GM12878 (cell line): ENCODE measurements at regions not wholly inside any gene's neighbourhood (a gene's known extent, or its start where the extent isn't known, plus 50 kb on each side); places are given as distances from the start of the nearest gene placed in this dataset.

ENCODE experiments used
- ATAC-seq: fragments of 200-7000 bp; cut with Tn5 transposase; 3 replicates; pipeline ENCODE4 v1.9.1; 2020; ENCODE audit warnings: mild to moderate bottlenecking, moderate library complexity
- BruUV-seq: library from RNA; stranded (reverse); fragments of 400-500 nt; replicated peaks from 2 replicates; lab custom pipeline; 2021; lab: Mats Ljungman, UMichigan
- CTCF ChIA-PET: fragments of 300-600 bp; sonication (Branson Sonifier 250); formaldehyde crosslinking; extraction: SDS; loops from one replicate; lab custom pipeline; 2021; ENCODE audit warnings: inconsistent platforms; lab: Yijun Ruan, JAX
- POLR2A ChIA-PET: fragments of 350-600 bp; formaldehyde crosslinking; extraction: SDS; loops from one replicate; lab custom pipeline; 2021; ENCODE audit warnings: inconsistent platforms; lab: Charles Lee
- RAD21 ChIA-PET: fragments of 300-600 bp; sonication (Branson Sonifier 250); formaldehyde crosslinking; loops from one replicate; lab custom pipeline; 2023; ENCODE audit warnings: antibody characterized with exemption; ENCODE audit not compliant: unreplicated experiment; lab: Charles Lee
- SMC1A ChIA-PET: fragments of 300-600 bp; sonication (Branson Sonifier 250); formaldehyde crosslinking; loops from one replicate; lab custom pipeline; 2023; ENCODE audit not compliant: unreplicated experiment, uncharacterized antibody; lab: Charles Lee
- DNase-seq: peaks from one replicate; pipeline ENCODE4 v3.0.0-alpha.2; 2011; ENCODE audit warnings: low read depth, low spot score
- FAIRE-seq: peaks from 3 replicates; lab custom pipeline; 2011; peaks lifted over from hg19 to GRCh38; lab: Jason Lieb, UNC
- H2AFZ ChIP-seq: 2 replicates; pipeline ENCODE4 v1.6.0; 2011; ENCODE audit warnings: low read depth, low read length, control low read depth; ENCODE audit not compliant: control insufficient read depth
- H3K27ac ChIP-seq: 2 replicates; pipeline ENCODE4 v1.5.1; 2011; ENCODE audit warnings: control low read depth; ENCODE audit not compliant: control insufficient read depth, insufficient read depth
- H3K27me3 ChIP-seq, 2 experiments: replicated peaks in 1 of 2; 2 replicates each; pipeline versions ENCODE4 v1.6.0 to v1.6.1; 2011; ENCODE audit warnings: low read length in 1 of 2; ENCODE audit not compliant: control insufficient read depth in 2 of 2, insufficient read depth in 2 of 2
- H3K36me3 ChIP-seq, 2 experiments: 2 replicates each; pipeline ENCODE4 v1.5.1; 2011; ENCODE audit warnings: low read length in 1 of 2; ENCODE audit not compliant: control insufficient read depth in 2 of 2, insufficient read depth in 2 of 2
- H3K4me1 ChIP-seq: 2 replicates; pipeline ENCODE4 v1.6.1; 2011; ENCODE audit warnings: mild to moderate bottlenecking, low read length, moderate library complexity, mixed read lengths; ENCODE audit not compliant: control insufficient read depth, insufficient read depth
- H3K4me2 ChIP-seq: 2 replicates; pipeline ENCODE4 v1.6.0; 2011; ENCODE audit warnings: control low read depth; ENCODE audit not compliant: control insufficient read depth, insufficient read depth
- H3K4me3 ChIP-seq: fragments of 200-600 bp; sonication (generic); 2 replicates; pipeline ENCODE4 v1.5.1; 2016
- H3K79me2 ChIP-seq: 2 replicates; pipeline ENCODE4 v1.6.0; 2011; ENCODE audit warnings: low read length; ENCODE audit not compliant: control insufficient read depth, insufficient read depth
- H3K9ac ChIP-seq: 2 replicates; pipeline ENCODE4 v1.8.0; 2011; ENCODE audit warnings: low read length, control low read depth, mixed read lengths; ENCODE audit not compliant: control insufficient read depth, insufficient read depth
- H3K9me3 ChIP-seq: replicated peaks from 3 replicates; pipeline ENCODE4 v1.5.1; 2011; ENCODE audit warnings: mild to moderate bottlenecking, low read length; ENCODE audit not compliant: control insufficient read depth, insufficient read depth
- H4K20me1 ChIP-seq: 2 replicates; pipeline ENCODE4 v1.6.0; 2011; ENCODE audit not compliant: control insufficient read depth, insufficient read depth
- BACH1 ChIP-seq: fragments of 450-650 bp; IDR thresholded peaks from 2 replicates; pipeline ENCODE4 v1.6.1; 2017; ENCODE audit warnings: mild to moderate bottlenecking, borderline replicate concordance
- HDGF ChIP-seq: fragments of 450-650 bp; IDR thresholded peaks from 2 replicates; pipeline ENCODE4 v1.6.1; 2016; ENCODE audit warnings: antibody characterized with exemption
- MYC ChIP-seq: IDR thresholded peaks from 2 replicates; pipeline ENCODE4 v1.6.1; 2011; ENCODE audit warnings: mild to moderate bottlenecking, low read length, moderate library complexity, inconsistent platforms; ENCODE audit not compliant: insufficient read depth, insufficient replicate concordance, insufficient read length, severe bottlenecking
- NBN ChIP-seq: fragments of 450-650 bp; IDR thresholded peaks from 2 replicates; pipeline ENCODE4 v1.6.1; 2016
- NR2C1 ChIP-seq: fragments of 450-650 bp; IDR thresholded peaks from 2 replicates; pipeline ENCODE4 v1.6.1; 2017; ENCODE audit warnings: antibody characterized with exemption, mild to moderate bottlenecking, moderate library complexity
- RAD51 ChIP-seq: fragments of 450-650 bp; IDR thresholded peaks from 2 replicates; pipeline ENCODE4 v1.6.1; 2016; ENCODE audit warnings: moderate library complexity, mild to moderate bottlenecking, inconsistent platforms
- SIX5 ChIP-seq: IDR thresholded peaks from 2 replicates; pipeline ENCODE4 v1.6.1; 2011; ENCODE audit warnings: mild to moderate bottlenecking, low read depth, low read length, moderate library complexity; ENCODE audit not compliant: severe bottlenecking
- SMAD1 ChIP-seq: fragments of 450-650 bp; IDR thresholded peaks from 2 replicates; pipeline ENCODE4 v1.6.1; 2018; ENCODE audit warnings: mild to moderate bottlenecking, low read depth; ENCODE audit not compliant: partially characterized antibody
- TCF7 ChIP-seq: IDR thresholded peaks from 2 replicates; pipeline ENCODE4 v1.6.1; 2014; ENCODE audit warnings: antibody characterized with exemption, borderline replicate concordance
- ZBED1 ChIP-seq: IDR thresholded peaks from 2 replicates; pipeline ENCODE4 v1.6.1; 2016; ENCODE audit warnings: borderline replicate concordance
- ZSCAN29 ChIP-seq: fragments of 450-650 bp; IDR thresholded peaks from 2 replicates; pipeline ENCODE4 v1.6.1; 2017; ENCODE audit warnings: mild to moderate bottlenecking, moderate library complexity
- WGBS: methylation state at CpG from one replicate; pipeline ENCODE4 v1.1.6; 2016; ENCODE audit warnings: low lambda C conversion rate; ENCODE audit not compliant: insufficient replicate concordance, insufficient coverage; ENCODE audit errors: missing lambda C conversion rate; 5-methylcytosine and 5-hydroxymethylcytosine counted together
- in situ Hi-C: fragments of 300-500 bp; cut with MboI; formaldehyde crosslinking; loops from 9 replicates; pipeline ENCODE4 v1.14.3; 2018; ENCODE audit warnings: mixed read lengths
- intact Hi-C: fragments of 100-400 bp; cut with micrococcal nuclease; formaldehyde crosslinking; loops from one replicate; pipeline ENCODE4 v1.14.2; 2022; ENCODE audit not compliant: unreplicated experiment
- TF ChIP-seq, protein P1 (sequence below): fragments of 150-350 bp; IDR thresholded peaks from 2 replicates; pipeline ENCODE4 v1.6.1; 2014; ENCODE audit warnings: mild to moderate bottlenecking, low read depth, low read length
- TF ChIP-seq, protein P2 (sequence below): IDR thresholded peaks from 2 replicates; pipeline ENCODE4 v1.6.1; 2011; ENCODE audit warnings: borderline replicate concordance, low read depth, mild to moderate bottlenecking, moderate library complexity, mixed read lengths, low read length; ENCODE audit not compliant: insufficient read depth; ENCODE audit errors: extremely low read length
- TF ChIP-seq, protein P3 (sequence below): fragments of 450-650 bp; formaldehyde crosslinking; IDR thresholded peaks from 2 replicates; pipeline ENCODE4 v1.5.0; 2022; ENCODE audit warnings: mild to moderate bottlenecking, missing genetic modification characterization

DNA sequence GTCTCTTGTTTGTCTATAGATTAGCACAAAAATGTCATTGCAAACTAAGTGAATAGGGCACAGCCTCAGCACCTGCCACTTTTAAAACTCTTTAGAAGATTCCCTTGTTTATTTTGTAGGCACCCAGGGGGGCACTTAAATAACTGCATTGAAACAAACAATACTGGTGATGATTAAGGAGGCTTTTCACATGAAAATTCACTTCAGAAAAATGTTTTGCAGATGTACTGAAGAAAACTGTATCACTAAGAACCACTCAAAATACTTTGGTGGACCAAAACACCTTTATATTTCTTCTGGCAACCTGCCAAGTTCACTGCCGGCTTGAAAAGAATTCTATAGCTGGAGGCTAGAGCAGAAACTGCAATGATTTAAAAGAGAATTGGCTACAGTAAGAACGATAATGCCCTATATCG is 281.5 kb downstream of the TOX3 start:
- TF ChIP-seq TCF7 (no peak), NBN (no peak), ZSCAN29 (no peak), NR2C1 (no peak), MYC (no peak), ZBED1 (no peak), HDGF (no peak), SMAD1 (no peak), BACH1 (no peak), SIX5 (no peak), RAD51 (no peak)
- TF ChIP-seq, protein P1, sequence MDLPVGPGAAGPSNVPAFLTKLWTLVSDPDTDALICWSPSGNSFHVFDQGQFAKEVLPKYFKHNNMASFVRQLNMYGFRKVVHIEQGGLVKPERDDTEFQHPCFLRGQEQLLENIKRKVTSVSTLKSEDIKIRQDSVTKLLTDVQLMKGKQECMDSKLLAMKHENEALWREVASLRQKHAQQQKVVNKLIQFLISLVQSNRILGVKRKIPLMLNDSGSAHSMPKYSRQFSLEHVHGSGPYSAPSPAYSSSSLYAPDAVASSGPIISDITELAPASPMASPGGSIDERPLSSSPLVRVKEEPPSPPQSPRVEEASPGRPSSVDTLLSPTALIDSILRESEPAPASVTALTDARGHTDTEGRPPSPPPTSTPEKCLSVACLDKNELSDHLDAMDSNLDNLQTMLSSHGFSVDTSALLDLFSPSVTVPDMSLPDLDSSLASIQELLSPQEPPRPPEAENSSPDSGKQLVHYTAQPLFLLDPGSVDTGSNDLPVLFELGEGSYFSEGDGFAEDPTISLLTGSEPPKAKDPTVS = no peak
- TF ChIP-seq, protein P2, sequence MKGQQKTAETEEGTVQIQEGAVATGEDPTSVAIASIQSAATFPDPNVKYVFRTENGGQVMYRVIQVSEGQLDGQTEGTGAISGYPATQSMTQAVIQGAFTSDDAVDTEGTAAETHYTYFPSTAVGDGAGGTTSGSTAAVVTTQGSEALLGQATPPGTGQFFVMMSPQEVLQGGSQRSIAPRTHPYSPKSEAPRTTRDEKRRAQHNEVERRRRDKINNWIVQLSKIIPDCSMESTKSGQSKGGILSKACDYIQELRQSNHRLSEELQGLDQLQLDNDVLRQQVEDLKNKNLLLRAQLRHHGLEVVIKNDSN = no peak
- TF ChIP-seq, protein P3, sequence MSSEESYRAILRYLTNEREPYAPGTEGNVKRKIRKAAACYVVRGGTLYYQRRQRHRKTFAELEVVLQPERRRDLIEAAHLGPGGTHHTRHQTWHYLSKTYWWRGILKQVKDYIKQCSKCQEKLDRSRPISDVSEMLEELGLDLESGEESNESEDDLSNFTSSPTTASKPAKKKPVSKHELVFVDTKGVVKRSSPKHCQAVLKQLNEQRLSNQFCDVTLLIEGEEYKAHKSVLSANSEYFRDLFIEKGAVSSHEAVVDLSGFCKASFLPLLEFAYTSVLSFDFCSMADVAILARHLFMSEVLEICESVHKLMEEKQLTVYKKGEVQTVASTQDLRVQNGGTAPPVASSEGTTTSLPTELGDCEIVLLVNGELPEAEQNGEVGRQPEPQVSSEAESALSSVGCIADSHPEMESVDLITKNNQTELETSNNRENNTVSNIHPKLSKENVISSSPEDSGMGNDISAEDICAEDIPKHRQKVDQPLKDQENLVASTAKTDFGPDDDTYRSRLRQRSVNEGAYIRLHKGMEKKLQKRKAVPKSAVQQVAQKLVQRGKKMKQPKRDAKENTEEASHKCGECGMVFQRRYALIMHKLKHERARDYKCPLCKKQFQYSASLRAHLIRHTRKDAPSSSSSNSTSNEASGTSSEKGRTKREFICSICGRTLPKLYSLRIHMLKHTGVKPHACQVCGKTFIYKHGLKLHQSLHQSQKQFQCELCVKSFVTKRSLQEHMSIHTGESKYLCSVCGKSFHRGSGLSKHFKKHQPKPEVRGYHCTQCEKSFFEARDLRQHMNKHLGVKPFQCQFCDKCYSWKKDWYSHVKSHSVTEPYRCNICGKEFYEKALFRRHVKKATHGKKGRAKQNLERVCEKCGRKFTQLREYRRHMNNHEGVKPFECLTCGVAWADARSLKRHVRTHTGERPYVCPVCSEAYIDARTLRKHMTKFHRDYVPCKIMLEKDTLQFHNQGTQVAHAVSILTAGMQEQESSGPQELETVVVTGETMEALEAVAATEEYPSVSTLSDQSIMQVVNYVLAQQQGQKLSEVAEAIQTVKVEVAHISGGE (CRISPR knock-in tag) = no peak
- no peak overlapping the region for H3K9ac ChIP-seq
- POLR2A ChIA-PET = no interaction called here
- no peaks in the 10 kb centered on the region for H3K36me3 ChIP-seq
- no peaks in the 10 kb centered on the region for H3K4me1 ChIP-seq
- H3K4me2 ChIP-seq = no peak overlapping the region
- 52% methylated on average over 3 of the region's 3 CpGs for WGBS
- no peak overlapping the region for H2AFZ ChIP-seq
- H3K4me3 ChIP-seq = no peak overlapping the region
- H4K20me1 ChIP-seq = no peaks in the 10 kb centered on the region
- in situ Hi-C loops (no loop called here), intact Hi-C loops (no loop called here)
- H3K27ac ChIP-seq = no peak overlapping the region
- BruUV-seq = no TSS peak
- SMC1A ChIA-PET = no interaction called here
- DNase-seq (no peak), ATAC-seq (no peak), FAIRE-seq (no peak)
- CTCF ChIA-PET = no interaction called here
- no peaks in the 10 kb centered on the region for H3K9me3 ChIP-seq
- RAD21 ChIA-PET = no interaction called here
- no peaks in the 10 kb centered on the region for H3K27me3 ChIP-seq
- H3K79me2 ChIP-seq = no peaks in the 10 kb centered on the region
